ENCODE measurements at regions not wholly inside any gene's neighbourhood (a gene's known extent, or its start where the extent isn't known, plus 50 kb on each side); places are given as distances from the start of the nearest gene placed in this dataset.

DNA sequence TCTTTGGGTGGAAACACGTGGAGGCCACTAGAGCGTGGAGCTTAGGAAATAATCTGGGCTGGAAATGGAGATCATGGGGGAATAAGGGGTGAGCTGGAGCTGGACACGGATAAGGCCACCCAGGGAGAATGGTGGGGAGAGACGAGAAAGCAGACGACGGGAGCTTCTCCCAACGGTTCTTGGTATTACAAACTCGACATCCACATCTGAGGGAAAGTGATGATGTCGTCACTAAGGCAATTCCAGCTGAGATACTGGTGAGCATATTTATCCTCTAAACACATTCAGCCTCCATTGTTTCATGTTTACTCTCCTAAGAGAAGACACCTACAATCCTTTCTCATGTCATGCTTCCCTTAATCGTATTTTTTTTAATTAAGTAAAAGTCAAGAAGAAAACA lies 50.2 kb upstream of the SNX9 start:
- H3K4me1 ChIP-seq (ENCODE audit: insufficient read depth, poor library complexity, severe bottlenecking): peaks cover 20% of the 10 kb centered on the region
- H3K4me3 ChIP-seq (ENCODE audit: severe bottlenecking): no peak overlapping the region
- H3K9me3 ChIP-seq (ENCODE audit: severe bottlenecking): no peaks in the 10 kb centered on the region
- TF ChIP-seq CTCF (IDR thresholded peaks at IDR 0.05; ENCODE audit: poor library complexity, severe bottlenecking): no peak
- H3K27ac ChIP-seq (ENCODE audit: poor library complexity, severe bottlenecking): no peak overlapping the region
- H3K27me3 ChIP-seq (ENCODE audit: insufficient read depth, poor library complexity, severe bottlenecking): no peaks in the 10 kb centered on the region
- DNase-seq (ENCODE audit: low spot score): no peak
- H3K36me3 ChIP-seq (ENCODE audit: low read depth): no peaks in the 10 kb centered on the region
- ATAC-seq (ENCODE audit: low read depth): no peak
